Mammary epithelial cell (primary cell): ENCODE measurements at regions not wholly inside any gene's neighbourhood (a gene's known extent, or its start where the extent isn't known, plus 50 kb on each side); places are given as distances from the start of the nearest gene placed in this dataset.

Experiments
- EZH2 ChIP-seq: IDR thresholded peaks from 2 replicates; pipeline ENCODE4 v1.6.1; 2012; ENCODE audit warnings: low read length, inconsistent platforms, borderline replicate concordance
- TF ChIP-seq, protein P1 (sequence below), 2 donors: IDR thresholded peaks in 1 of 2; conservative IDR thresholded peaks in 1 of 2; 2 replicates each; pipeline ENCODE4 v1.5.1; 2011 to 2012; ENCODE audit warnings: inconsistent platforms in 2 of 2, low read length in 2 of 2, mild to moderate bottlenecking in 2 of 2, control low read depth in 1 of 2, low read depth in 1 of 2; ENCODE audit not compliant: insufficient read depth in 1 of 2; ENCODE audit errors: extremely low read depth in 1 of 2

DNA sequence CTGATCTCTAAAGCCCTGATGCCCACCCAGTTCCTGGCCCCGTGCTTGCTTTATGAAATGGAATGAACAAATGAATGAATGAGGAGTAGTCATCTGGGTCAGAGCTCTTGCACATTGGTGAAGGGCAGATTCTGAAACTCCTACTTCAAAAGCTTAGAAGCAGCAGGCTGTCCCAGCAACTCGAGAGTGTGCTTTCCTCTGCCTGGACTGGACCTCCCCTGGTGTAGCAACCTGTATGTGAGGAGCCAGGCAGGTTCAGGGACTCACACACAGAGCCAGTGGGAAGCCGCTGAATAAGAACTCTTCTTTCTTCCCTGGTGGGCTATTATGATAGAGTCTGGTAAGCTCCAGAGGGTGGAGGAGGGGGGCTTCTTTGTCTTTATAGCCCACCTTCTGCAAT is 396.4 kb downstream of the CDK5RAP2 start:
- TF ChIP-seq, protein P1, sequence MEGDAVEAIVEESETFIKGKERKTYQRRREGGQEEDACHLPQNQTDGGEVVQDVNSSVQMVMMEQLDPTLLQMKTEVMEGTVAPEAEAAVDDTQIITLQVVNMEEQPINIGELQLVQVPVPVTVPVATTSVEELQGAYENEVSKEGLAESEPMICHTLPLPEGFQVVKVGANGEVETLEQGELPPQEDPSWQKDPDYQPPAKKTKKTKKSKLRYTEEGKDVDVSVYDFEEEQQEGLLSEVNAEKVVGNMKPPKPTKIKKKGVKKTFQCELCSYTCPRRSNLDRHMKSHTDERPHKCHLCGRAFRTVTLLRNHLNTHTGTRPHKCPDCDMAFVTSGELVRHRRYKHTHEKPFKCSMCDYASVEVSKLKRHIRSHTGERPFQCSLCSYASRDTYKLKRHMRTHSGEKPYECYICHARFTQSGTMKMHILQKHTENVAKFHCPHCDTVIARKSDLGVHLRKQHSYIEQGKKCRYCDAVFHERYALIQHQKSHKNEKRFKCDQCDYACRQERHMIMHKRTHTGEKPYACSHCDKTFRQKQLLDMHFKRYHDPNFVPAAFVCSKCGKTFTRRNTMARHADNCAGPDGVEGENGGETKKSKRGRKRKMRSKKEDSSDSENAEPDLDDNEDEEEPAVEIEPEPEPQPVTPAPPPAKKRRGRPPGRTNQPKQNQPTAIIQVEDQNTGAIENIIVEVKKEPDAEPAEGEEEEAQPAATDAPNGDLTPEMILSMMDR (conservative IDR thresholded peaks at IDR 0.05 in 1 of 2, IDR thresholded peaks at IDR 0.05 in 1 of 2; ENCODE audit: extremely low read depth in 1 of 2, insufficient read depth in 1 of 2, low read depth in 1 of 2, low read length in 2 of 2): no peak
- TF ChIP-seq EZH2: no peak
